IMR-90 (cell line): ENCODE measurements at regions not wholly inside any gene's neighbourhood (a gene's known extent, or its start where the extent isn't known, plus 50 kb on each side); places are given as distances from the start of the nearest gene placed in this dataset.

Experiments
- CTCF ChIP-seq: conservative IDR thresholded peaks from 2 replicates; pipeline ENCODE4 v1.5.1; 2012; ENCODE audit warnings: mild to moderate bottlenecking, low read depth, low read length, improper control_type of control experiment
- MAFK ChIP-seq: IDR thresholded peaks from 2 replicates; pipeline ENCODE4 v1.6.1; 2012; ENCODE audit warnings: low read depth, low read length, improper control_type of control experiment
- POLR2A ChIP-seq: IDR thresholded peaks from 2 replicates; pipeline ENCODE4 v1.6.1; 2012; ENCODE audit warnings: mild to moderate bottlenecking, low read depth, low read length
- RAD21 ChIP-seq: IDR thresholded peaks from 2 replicates; pipeline ENCODE4 v1.6.1; 2012; ENCODE audit warnings: low read length, improper control_type of control experiment
- USF2 ChIP-seq: fragments of 150-350 bp; IDR thresholded peaks from 2 replicates; pipeline ENCODE4 v1.6.1; 2017; ENCODE audit warnings: mild to moderate bottlenecking, antibody characterized with exemption, low read length, low read depth

- TF ChIP-seq CTCF (no peak), POLR2A (no peak), RAD21 (no peak), USF2 (no peak), MAFK (no peak)
These were observed 741.7 kb downstream of the RERGL start for GRCh38 chr12:17348311-17348710.
